Peyer's patch (tissue), 4 donors: ENCODE measurements at regions not wholly inside any gene's neighbourhood (a gene's known extent, or its start where the extent isn't known, plus 50 kb on each side); places are given as distances from the start of the nearest gene placed in this dataset.

Experiments
- POLR2A ChIP-seq, 2 donors: fragments of 450-650 bp; IDR thresholded peaks; one replicate each; pipeline ENCODE4 v1.5.1; 2017; ENCODE audit warnings: antibody characterized with exemption in 2 of 2, mild to moderate bottlenecking in 2 of 2, moderate library complexity in 2 of 2
- TF ChIP-seq, protein P1 (sequence below), 6 experiments: fragments of 450-650 bp in 4 of 6; fragments of 200-600 bp in 2 of 6; sonication (generic) in 1 of 6; IDR thresholded peaks; one replicate each; pipeline ENCODE4 v1.5.1; 2017 to 2019; ENCODE audit warnings: antibody characterized with exemption in 6 of 6, mild to moderate bottlenecking in 3 of 6, moderate library complexity in 1 of 6

DNA sequence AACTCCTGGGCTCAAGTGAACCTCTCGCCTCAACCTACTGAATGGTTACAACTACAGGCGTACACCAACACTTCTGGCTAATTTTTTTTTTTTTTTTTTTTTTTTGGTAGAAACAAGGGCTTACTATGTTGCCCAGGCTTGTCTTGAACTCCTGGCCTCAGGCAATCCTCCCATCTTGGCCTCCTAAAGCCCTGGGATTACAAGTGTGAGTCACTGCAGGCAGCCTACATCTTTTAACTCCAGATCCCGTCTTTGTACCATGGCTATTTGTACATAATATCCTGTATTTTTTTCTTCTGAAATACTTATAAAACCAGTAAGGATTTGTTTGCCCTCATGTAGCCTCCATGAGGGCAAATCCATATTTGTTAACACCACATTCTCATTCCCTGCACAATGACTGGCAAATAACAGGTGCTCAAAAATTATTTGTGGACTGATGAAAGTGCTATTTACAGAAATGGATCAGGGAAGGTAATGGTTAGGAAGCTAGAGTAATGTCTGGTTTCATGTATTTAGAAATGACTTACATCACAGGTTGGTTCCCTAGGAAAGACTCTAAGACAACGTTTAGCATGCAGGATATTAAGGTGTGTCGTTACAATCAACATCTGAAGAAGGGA lies 51.9 kb upstream of the POU5F2 start:
- TF ChIP-seq, protein P1, sequence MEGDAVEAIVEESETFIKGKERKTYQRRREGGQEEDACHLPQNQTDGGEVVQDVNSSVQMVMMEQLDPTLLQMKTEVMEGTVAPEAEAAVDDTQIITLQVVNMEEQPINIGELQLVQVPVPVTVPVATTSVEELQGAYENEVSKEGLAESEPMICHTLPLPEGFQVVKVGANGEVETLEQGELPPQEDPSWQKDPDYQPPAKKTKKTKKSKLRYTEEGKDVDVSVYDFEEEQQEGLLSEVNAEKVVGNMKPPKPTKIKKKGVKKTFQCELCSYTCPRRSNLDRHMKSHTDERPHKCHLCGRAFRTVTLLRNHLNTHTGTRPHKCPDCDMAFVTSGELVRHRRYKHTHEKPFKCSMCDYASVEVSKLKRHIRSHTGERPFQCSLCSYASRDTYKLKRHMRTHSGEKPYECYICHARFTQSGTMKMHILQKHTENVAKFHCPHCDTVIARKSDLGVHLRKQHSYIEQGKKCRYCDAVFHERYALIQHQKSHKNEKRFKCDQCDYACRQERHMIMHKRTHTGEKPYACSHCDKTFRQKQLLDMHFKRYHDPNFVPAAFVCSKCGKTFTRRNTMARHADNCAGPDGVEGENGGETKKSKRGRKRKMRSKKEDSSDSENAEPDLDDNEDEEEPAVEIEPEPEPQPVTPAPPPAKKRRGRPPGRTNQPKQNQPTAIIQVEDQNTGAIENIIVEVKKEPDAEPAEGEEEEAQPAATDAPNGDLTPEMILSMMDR (IDR thresholded peaks at IDR 0.05) = no peak
- no peak for TF ChIP-seq POLR2A (IDR thresholded peaks at IDR 0.05)
